Amniotic stem cell (primary cell): ENCODE measurements at regions not wholly inside any gene's neighbourhood (a gene's known extent, or its start where the extent isn't known, plus 50 kb on each side); places are given as distances from the start of the nearest gene placed in this dataset.

Experiments
- DNase-seq: peaks from one replicate; lab custom pipeline; 2025; lab: John Stamatoyannopoulos, UW

DNA sequence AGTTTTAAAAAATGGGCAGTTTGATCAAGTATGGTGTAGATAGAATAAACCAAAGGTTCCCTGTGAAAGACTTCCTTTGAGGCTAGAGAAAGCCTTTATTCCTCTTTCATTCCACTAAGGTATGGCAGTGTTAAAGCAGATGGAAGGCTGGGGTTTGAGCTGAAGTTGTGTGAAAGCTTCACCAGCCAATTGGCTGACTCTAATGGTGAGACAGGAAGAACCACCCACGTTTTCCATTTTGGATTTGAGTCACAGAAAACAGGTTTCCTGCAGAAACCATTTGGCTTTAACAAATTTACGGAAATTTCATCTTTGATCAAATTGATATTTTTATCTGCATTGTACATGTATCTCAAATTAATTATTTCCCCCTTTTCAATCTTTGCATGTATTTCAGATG lies 455.0 kb downstream of the PCNX1 start:
- no peak for DNase-seq

GRCh38 chr14:71362920-71363584 lies 455.8 kb downstream of the PCNX1 start:
- no peak for DNase-seq

DNA sequence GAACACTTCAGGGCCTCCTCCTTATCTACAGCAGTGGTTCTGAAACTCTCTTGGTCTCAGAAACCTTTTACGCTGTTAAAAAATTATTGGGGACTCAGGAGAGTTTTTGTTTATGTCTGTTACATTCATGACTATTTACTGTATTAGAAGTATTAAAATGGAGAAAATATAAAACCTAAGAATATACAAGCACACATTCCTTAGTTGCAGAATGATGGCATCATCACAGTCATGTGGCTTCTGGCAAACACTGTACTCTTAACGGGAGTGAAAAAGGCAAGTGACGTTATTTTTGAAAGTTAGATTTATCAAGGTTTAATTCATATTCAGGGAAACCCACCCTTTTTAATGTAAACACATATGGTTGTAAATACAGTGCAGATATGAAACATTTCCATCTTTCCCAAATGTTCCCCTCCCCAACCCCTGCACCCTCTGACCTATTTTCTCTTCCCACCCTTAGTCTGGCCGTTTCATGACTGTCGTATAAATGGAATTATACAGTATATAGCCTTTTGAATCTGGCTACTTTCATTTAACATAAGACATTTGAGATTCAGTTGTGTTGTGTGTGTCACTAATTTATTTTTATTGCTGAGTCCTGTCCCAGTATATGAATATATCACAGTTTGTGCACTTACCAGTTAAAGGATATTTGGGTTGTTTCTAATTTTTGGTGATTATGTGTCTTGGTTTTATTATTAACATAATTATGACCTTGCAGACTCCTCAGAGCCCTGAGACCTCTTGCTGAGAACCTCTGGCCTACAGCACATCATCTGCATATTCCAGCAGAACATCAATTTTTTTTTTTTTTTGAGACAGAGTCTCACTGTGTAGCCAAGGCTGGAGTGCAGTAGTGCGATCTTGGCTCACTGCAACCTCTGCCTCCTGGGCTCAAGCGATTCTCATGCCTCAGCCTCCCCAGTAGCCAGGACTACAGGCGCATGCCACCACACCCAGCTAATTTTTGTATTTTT lies 457.0 kb downstream of the PCNX1 start:
- DNase-seq: no peak

- no peak for DNase-seq
Measured at GRCh38 chr14:71365361-71365760, 458.1 kb downstream of the PCNX1 start.

GRCh38 chr14:71366861-71367260 lies 459.6 kb downstream of the PCNX1 start:
- DNase-seq: no peak

GRCh38 chr14:71371711-71372396 lies 464.6 kb downstream of the PCNX1 start:
- DNase-seq: no peak

DNA sequence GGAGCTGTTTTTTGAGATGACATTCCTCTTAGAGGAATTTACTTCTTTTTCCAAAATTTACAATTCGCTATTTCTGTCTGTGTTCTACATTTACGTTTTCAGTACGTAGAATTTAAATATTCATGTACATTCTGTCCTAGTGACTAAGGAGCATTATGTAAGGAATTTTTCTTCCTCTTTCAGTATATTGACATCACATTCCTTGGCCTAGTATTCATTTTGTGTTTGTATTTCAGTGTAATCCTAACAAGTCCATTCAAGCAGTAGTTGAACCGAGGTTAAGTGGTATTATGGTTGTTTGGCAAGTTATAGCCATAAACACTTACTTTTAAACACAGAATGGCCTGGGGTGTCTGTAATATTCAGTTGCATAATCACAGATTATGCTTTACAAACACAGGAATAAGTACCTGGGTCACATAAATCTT lies 465.2 kb downstream of the PCNX1 start:
- no peak for DNase-seq

- DNase-seq: no peak
Measured at GRCh38 chr14:71373773-71374172, 466.5 kb downstream of the PCNX1 start.

- DNase-seq: no peak
Measured at GRCh38 chr14:71374989-71375388, 467.7 kb downstream of the PCNX1 start.

DNA sequence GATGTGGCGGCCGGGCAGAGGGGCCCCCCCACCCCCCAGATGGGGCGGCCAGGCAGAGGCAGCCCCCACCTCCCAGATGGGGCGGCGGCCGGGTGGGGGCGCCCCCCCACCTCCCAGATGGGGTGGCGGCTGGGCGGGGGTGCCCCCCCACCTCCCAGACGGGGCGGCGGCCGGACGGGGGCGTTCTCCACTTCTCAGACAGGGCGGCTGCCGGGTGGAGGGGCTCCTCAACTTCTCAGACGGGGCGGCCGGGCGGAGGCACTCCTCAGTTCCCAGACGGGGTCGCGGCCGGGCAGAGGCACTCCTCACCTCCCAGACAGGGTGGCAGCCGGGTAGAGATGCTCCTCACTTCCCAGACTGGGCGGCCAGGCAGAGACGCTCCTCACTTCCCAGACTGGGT lies 469.8 kb downstream of the PCNX1 start:
- no peak for DNase-seq

DNA sequence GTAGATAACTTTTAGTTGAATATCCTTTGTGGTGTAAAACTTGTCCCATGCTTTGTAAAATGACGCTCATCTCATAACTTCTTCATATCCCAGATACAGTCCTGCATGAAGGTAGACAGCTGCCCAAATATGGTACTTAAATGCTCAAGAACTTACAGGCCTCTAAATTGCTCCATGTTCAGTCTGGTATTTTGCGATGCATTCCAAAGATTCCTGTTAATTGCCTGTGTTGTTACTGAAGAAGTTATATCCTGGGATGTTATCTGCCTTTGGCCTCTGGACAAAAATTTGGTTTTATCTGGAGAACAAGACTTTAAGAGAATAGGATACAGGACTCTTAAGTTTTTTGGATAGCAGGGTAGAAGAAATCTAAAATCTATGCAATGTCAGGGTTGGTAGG lies 473.0 kb downstream of the PCNX1 start:
- no peak for DNase-seq

- DNase-seq: no peak
Measured at GRCh38 chr14:71381814-71382213, 474.6 kb downstream of the PCNX1 start.

GRCh38 chr14:71382315-71382714 lies 475.1 kb downstream of the PCNX1 start:
- no peak for DNase-seq

DNA sequence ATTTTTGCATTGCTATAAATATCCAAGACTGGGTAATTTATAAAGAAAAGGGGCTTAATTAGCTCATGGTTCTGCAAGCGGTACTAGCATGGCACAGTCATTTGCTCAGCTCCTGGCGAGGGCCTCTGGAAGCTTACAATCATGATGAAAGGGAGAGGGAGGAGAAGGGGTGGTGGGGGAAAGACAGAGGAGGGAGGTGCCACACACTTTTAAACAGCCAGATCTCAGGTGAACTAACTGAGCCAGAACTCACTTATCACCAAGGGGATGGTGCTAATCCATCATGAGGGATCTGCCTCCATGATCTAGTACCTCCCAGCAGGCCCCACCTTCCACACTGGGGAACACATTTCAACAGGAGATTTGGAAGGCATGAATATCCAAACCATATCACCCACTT lies 476.3 kb downstream of the PCNX1 start:
- no peak for DNase-seq

- no peak for DNase-seq
Measured at GRCh38 chr14:71384007-71384845, 477.0 kb downstream of the PCNX1 start.

GRCh38 chr14:71387753-71388152 lies 480.5 kb downstream of the PCNX1 start:
- DNase-seq: no peak

GRCh38 chr14:71388336-71388735 lies 481.1 kb downstream of the PCNX1 start:
- DNase-seq: no peak

DNA sequence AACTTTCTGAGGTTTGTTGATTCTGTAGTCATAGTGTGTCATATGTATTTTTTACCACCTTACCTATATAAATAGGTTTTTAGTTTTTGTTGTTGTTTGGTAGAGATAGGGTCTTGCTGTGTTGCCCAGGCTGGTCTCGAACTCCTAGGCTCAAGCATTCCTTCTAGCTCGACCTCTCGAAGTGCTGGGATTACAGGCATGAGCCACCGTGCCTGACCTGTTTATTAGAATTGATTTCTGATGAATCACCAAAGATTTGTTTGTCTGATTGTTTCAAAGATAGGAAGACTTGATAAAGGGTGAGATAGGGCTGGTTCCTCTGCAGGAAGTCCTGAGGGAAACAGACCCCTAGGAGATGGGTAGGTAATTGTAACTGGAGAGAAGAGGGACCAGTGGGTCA lies 481.6 kb downstream of the PCNX1 start:
- DNase-seq: no peak

DNA sequence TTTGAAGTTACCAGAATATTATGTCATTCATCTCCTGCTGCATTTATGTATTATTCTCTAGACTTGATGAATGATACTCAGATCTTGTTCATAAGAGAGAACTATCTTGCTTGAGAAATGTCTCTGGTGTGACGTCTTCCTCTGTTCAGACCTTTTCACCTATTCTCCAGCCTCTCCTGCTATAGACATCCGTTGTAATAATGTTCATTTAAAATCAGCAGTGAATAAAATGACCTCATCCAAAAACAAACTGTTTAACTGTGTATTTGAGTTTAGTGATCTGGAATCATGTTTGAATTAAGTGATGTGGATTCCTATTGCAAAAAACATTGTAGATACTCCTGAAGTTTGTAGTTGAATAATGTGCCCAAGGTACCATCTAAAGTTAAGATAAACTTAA lies 487.1 kb downstream of the PCNX1 start:
- DNase-seq: no peak

- no peak for DNase-seq
Measured at GRCh38 chr14:71395151-71395604, 487.9 kb downstream of the PCNX1 start.

DNA sequence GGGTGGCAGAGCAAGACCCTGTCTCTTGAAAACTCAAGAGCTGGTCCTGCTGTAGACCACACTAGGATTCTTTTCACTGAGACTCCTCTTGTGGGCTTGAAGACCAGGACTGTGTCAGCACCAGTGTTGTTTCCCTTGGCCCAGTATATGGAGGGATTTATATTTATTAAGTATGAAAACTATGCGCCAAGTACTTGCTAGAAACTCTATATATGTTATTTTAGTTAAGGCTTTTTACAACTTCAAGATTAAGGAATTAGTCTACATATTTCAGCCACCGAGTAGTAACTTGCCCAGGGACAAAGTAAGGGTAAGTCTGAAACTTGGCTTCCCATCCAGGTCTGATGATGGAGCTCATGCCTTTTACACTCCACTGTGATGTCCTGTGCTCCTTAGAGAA lies 488.4 kb downstream of the PCNX1 start:
- DNase-seq: no peak
